Endometrium (tissue), 2 donors: ENCODE measurements at regions not wholly inside any gene's neighbourhood (a gene's known extent, or its start where the extent isn't known, plus 50 kb on each side); places are given as distances from the start of the nearest gene placed in this dataset.
"Not testable (repeated sequence)": the region's sequence is repeated elsewhere in the genome, so short reads cannot be mapped to it uniquely, and the experiment has no call there.

Source experiments
- FAIRE-seq: peaks from 2 replicates; lab custom pipeline; 2012; peaks lifted over from hg19 to GRCh38; lab: Jason Lieb, UNC
- donor health status: control.
- donor health status: control.

DNA sequence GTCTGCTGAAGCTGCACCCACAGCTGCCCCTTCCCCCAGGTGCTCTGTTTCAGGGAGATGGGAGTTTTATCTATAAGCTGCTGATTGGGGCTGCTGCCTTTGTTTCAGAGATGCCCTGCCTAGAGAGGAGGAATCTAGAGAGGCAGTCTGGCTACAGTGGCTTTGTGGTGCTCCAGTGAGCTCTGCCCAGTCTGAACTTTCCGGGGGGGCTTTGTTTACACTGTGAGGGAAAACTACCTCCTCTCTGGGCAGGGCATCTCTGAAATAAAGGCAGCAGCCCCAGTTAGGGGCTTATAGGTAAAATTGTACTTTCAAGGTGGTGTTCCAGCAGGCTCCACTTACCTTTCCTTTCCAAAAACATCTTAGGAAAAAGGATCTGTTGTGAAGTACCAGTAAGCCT is 242.2 kb downstream of the SPRY1 start:
- no peak for FAIRE-seq

DNA sequence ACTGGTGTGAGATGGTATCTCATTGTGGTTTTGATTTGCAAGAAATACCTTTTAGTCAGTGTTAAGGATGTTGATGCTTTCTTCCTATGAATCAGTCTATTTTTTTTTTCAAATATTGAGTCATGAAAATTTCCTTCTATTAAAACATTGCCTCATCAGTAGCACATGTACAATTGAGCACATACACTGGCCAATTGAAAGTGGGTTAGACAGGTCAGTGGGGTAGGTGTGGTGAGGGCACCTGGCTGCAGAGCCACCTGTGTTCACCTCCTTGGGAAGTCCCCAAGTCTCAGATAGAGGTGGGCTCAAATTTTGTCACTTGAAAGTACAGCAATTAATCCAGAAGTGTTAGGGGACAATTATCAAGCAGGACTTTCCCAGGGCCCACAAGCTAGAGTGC is 243.7 kb downstream of the SPRY1 start:
- FAIRE-seq, result no peak

DNA sequence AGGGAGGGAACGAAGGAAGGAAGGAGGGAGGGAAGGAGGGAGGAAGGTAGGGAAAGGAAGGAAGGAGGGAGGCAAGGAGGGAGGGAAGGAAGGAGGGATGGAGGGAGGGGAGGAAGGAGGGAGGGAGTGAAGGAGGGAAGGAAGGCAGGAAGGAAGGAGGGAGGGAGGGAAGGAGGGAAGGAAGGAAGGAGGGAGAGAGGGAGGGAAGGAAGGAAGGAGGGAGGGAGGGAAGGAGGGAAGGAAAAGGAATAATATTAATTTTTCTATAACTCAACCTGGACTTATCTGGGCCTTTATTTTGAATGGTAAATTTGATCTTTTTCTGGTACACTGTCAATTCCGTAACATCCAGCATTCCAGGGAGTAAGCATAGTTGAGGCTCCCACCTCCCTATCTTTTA is 244.2 kb downstream of the SPRY1 start:
- FAIRE-seq, result no peak

DNA sequence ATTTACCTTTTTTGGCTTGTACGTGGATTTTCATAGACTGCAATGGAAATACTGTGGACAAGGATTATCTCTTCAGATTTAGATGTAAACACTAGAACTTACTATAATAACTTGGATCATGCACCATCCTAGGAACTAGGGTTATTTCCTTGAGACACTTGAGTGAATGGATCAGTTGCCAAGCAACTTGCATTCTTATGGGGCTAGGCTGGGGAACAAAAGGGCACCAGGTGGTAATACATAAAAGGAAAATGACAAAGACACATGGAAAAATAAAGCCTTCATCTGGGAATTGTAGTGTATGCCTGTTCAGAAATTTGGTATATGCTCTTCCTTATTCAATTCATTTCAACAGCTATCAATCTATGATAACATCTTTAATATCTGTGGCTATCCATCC is 247.1 kb downstream of the SPRY1 start:
- no peak for FAIRE-seq

DNA sequence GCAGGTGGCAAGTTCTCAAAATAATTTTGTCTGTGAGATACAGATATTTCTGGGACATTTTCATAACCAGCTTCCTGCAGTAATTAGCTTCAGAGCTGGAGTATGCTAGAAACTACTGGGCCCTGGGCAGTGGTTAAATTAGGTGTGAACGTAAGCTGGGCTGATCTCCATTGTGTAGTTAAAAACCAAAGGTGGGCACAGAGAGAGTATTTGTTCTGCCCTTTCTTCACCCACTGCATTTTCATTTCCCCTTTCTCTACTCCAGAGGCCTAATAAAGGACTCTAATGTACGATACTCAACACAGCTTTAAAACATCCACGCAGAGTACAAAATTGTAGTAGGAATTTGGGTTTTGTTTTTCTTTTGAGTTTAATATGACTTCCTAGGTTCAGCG is 252.7 kb downstream of the SPRY1 start:
- FAIRE-seq, result no peak

DNA sequence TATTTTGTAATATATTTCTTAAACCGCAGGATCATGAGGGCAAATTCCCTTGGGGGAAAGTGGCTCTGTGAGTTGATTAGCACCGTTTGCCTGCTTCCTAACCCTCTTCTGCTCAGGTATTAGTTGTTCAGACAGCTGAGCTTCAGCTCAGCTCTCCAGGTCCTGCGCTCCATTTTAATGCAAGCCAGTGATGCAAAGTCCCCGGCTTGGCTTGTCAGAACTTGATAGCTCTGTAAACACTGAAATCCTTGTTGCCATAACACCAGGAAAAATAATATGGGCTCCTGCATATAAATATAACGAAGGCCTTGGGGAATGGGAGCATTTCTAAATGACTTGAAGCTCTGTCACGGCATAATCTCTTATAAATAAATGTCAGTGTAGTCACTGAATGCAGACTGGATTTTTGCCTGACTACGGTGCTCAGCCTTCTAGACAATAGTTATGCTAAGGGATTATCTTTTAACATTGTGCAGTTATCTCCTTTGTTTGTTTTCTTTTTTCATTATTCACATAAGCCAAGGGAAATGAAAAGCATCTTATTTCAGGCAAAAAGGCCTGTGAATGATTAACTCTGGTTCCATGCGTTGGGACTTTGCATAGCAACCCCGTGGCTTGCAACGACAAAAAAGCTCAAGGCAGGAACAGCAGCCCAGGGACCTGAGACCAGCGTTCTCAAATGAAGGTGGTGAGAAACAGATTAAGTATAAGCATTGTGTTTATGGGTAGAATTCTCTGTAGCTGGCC is 253.2 kb downstream of the SPRY1 start:
- FAIRE-seq, result no peak

DNA sequence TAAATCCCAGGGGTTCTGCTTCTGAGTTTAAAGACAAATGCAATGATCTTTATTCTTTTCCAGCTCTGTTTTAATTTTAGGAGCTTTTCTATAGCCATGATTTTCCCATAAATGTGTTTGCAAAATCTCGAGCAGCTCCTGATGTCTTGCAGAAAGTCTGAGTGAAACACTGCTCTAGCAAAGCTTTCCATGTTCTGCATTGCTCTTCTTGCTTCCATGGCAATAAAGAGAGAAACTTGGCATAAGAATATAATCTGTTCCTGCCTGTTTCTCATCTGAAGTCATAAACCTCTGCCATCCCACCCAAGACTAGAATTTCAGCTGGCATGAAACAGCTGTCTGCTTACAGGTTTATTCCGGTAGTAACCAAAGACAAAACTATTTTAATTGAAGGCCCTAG is 254.5 kb downstream of the SPRY1 start:
- no peak for FAIRE-seq

DNA sequence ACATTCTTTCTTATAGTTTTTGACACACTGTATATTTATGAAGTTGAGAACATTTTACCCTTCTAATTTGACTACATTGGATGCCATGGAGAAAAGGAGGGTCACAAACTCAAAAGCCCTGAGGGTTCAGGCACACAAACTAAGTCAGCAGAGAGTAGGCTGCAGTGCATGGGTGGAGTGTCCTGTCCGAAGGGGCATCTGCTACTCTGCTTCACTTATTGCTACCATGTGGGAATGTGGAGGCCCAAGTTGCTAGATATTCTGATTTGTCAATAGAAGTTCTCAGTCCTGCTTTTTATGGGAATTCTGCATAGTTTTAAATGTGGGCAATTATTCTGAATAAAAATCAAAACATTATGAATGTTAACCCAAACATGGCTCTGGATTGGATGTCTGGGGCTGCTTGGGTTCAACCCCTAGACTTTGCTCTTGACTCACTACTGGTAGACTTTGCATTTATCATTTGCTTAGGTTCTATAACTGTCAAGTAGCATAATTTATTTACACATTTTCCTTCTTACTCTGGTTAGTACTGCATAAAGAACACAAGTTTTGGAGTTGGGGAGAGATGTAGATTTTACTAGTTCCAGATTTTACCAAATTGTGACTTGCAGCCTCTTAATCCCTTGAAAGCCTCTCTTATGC is 255.1 kb downstream of the SPRY1 start:
- no peak for FAIRE-seq

DNA sequence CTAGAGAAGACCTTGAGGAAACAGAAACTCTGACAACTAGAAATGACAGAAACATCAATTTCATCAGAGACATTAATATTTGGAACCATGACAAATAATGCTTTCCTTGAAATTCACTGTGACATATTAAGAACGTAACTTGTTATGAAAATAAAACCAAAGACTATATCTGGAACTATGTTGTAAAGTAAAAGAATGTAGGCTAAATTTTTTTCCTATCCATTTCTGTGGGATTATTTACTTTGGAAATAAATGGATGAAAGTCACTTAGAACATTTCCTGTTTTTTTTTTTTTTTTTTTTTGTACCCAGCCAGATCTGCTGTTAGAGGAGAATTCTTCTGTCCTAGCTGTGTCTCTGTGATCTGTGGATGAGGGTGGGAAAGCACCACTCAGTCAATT is 255.9 kb downstream of the SPRY1 start:
- FAIRE-seq, result peak; percentile 73

DNA sequence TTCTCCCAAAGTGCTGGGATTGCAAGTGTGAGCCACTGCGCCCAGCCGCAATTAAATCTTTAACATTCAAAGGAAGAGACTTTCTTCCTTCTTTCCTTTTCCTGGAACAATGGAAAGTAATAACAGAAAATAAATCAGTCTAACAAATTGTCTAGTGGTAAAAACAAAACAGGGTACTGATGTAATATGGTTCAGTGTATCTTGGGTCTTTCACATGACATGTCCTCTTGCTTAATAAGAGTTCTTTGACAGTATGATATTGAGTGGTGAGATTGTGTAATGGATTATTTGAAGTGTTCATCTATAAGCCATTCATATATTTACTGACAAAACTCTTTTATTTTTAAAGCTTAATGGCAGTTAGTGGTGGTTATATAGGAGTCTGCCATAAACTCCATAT is 256.6 kb downstream of the SPRY1 start:
- no peak for FAIRE-seq

DNA sequence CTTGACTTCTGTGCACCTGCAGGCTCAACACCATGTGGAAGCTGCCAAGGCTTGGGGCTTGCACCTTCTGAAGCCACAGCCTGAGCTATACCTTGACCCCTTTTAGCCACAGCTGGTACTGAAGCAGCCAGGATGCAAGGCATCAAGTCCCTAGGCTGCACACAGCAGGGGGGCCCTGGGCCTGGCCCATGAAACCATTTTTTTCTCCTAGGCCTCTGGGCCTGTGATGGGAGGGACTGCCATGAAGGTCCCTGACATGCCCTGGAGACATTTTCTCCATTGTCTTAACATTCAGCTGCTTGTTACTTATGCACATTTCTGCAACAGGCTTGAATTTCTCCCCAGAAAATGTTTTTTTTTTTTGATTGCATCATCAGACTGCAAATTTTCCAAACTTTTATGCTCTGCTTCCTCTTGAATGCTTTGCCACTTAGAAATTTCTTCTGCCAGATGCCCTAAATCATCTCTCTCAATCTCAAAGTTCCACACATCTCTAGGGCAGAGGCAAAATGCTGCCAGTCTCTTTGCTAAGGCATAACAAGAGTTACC is 260.2 kb downstream of the SPRY1 start:
- FAIRE-seq, result not testable (repeated sequence)

DNA sequence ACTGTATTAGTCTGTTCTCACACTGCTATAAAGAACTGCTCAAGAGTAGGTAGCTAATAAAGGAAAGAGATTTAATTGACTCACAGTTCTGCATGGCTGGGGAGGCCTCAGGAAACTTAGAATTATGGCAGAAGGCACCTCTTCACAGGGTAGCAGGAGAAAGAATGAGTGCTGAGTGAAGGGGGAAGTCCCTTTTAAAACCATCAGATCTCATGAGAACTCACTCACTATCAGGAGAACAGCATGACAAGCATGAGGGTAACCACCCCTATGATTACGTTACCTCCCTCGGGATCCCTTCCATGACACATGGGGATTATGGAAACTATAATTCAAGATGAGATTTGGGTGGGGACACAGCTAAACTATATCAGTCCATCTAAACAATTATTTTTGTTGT is 261.0 kb downstream of the SPRY1 start:
- not testable (repeated sequence) for FAIRE-seq

DNA sequence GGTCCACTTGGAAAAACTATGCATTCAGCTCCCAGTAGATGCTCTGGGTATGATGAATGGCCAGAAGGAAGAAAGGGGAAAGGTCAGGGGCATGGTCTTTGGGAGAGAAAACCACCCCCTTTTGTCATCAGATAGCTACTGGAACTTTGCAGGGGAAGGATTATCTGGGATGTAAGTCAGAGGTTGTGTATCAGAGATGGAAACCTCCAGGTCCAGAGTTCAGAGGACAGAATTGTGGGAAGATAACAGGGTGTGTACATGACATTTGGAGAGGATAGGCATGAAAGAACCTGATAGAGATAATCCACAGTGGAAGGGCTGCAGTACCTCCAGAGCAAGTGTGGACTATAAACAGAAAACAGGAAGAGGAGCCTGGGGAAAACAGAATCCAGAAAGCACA is 262.7 kb downstream of the SPRY1 start:
- FAIRE-seq, result no peak

DNA sequence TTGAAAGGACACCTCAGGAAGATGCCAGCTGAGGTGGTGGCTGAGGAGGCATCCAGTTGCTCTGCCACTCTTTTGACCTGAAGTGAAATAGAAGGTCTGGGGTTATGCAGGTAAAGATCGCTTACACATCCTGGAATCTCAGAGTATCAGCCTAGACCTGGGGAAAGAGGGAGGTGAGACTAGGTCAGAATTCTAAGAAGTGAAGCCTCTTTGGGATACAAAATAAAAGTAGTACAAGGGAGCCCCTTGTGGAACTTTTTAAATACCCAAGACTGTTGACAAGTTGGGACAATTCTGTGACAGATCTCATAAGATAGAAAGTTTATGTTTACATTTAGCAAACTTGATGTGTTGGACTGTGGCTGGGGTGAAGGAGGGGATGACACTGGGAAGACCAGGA is 263.1 kb downstream of the SPRY1 start:
- no peak for FAIRE-seq

DNA sequence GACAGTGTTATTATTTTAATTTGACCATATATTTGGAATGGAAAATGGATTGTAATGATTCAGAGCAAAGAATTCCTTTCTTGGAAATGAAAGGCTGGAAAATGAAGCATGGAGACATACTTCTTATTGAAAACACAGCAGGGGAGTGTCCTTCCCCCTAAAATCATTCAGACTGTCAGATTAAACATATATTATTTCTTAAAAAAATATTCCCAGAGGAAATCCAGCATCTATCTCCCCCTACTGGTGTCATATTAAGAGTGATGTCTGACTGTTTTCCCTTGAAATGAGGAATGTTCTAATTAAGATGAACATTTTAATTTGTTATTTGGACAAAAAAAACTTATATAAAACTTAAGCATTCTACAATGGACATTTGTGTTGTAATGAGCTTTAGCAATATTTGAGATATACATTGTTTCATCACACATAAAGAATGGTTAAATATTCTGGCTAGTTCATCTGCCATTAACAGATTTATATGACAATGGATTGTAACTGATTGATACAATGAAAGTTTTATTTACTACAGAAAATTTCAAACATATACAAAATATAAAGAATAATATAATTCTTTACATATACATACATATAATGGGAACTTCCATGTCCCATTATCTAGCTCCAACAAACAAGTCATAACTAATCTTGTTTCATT is 264.6 kb downstream of the SPRY1 start:
- peak; percentile 83 for FAIRE-seq

DNA sequence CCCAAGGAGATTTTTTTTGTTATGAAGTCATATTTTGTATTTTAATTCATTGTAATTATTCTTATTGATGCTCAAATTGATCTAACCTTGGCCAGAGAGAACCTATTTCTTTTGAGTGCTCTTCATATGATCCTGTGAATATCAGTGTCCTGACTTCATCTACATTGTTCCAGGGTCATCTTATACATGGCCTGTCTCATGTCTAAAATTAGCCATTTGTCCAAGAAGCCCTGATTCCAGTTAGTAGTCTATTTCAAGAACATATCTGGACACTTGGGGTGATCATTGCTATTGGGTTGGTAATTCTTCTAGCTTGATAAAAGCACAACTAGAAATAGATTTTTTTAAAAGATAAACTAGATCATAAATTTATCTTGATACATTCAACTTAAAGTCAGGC is 266.2 kb downstream of the SPRY1 start:
- no peak for FAIRE-seq

DNA sequence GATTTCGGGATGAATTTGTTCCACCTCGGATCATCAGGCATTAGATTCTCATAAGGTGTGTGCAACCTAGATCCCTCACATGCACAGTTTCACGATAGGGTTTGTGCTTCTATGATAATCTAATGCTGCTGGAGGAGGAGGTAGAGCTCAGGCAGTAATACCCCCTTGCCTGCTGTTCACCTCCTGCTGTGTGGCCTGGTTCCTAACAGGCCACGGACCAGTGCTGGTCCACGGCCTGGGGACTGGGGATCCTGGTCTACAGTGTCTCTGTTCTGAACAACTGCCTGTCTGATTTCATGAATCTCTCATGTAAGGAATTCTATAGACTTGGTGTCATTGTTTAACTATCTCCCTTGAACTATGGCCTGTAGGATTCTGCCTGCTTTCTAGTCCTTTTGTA is 269.9 kb downstream of the SPRY1 start:
- FAIRE-seq, result no peak

DNA sequence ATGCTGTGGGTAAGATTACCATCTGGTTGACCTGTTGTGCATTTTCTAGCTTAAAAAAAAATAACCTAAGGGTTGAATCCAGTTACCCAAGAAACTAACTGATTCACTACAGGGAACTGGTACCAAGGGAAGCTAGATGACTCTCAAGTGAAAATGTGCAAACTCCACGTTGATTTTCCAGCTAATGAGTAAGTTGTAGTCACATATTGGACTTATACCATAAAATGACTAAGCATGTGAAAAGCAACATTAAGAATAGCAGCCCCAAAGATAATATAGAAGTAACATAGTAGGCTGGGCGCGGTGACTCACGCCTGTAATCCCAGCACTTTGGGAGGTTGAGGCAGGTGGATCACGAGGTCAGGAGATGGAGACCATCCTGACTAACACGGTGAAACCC is 270.9 kb downstream of the SPRY1 start:
- no peak for FAIRE-seq

DNA sequence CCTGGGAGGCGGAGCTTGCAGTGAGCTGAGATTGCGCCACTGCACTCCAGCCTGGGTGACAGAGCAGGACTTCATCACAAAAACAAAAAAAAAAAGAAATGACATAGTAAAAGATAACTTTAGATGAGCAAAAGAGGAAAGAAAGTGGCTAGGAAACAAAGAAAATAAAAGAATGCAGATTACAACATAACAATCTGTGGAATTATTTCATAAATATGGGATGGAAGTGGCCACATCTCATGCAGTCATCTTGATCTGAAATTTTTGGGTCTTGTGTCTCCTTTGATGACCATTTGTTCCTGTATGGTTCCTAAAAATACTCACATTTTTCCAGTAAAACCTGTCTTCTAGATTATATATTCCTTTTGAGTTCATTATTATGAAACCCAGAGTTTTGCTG is 271.4 kb downstream of the SPRY1 start:
- FAIRE-seq, result no peak

DNA sequence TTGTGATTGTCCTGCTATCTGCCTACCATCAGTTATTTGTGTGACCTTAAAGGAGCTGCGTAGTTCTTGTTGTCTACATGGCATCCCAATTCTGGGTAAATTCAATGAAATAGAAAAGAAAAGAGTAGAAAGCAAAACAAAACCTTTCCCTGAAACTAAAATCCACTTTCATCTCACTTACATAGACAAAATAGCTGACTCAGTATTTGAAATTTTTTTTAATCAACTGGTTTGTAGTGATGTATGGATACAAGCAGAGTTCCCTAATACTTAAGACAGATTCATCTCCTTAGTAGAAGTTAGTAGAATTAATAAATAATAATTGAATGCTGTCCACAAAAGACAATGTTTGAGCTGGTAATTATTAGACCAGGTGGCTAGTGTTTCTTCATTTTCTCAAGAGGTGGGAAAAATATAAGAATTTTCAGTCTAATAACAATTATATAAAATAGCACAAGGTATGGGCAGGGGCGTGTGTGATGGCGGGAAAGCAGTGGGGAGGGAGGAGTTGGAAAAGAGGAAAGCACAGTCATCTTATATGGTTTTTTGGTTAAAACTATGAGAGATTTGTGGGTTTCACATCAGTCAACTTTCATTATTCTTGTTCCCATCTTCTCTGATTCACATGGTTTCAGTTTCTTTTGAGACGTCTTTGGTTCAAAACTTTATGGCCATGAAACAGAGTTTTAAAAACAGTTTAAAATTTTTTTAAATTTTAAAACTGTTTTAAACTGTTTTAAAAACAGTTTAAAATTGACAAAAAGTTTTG is 275.2 kb downstream of the SPRY1 start:
- no peak for FAIRE-seq

DNA sequence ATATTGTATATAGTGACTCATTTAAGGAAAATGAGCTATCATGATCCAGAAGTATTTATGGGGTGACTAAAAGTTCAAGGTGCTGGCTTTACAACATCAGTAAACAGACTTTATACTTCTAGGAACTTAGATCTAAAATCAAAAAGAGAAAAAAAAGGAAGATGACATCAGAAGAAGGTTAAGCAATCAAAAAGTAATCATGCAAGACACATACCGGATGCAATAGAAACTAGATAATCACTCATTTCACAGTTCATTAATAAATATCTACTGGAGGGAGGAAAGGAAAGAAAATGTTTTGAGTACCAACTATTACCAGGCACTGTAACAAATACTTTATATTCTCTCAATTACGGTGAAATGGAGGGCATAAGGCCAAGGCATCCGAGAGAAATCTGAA is 276.4 kb downstream of the SPRY1 start:
- no peak for FAIRE-seq

DNA sequence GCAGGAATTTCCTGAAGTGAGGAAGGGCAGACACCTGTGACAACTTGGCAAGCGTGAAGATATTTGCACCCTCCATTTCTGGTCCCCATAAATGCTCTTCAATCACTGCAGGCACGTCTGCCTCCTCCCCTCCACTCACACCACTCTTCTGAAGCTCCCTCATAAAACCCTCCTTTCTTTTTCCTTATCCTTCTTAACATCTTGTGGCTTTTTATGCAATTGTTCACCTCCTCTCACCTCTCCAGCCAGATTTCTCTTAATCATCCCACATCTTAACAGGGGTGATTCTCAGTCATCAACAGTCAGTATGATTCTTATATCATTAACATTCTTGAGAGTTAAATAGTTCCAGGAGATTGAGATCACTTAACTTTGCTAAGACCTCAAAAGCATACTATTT is 277.4 kb downstream of the SPRY1 start:
- FAIRE-seq, result no peak
